AG04450 (cell line): ENCODE measurements at regions not wholly inside any gene's neighbourhood (a gene's known extent, or its start where the extent isn't known, plus 50 kb on each side); places are given as distances from the start of the nearest gene placed in this dataset.

Experiments
- CTCF ChIA-PET: fragments of 300-600, 350-600 bp; formaldehyde crosslinking; extraction: SDS; loops from one replicate; lab custom pipeline; 2022; ENCODE audit warnings: antibody characterized with exemption, inconsistent platforms; lab: Charles Lee
- POLR2A ChIA-PET: fragments of 350-600 bp; formaldehyde crosslinking; extraction: SDS; loops from one replicate; lab custom pipeline; 2021; ENCODE audit warnings: antibody characterized with exemption, inconsistent platforms; lab: Yijun Ruan, JAX
- DNase-seq: peaks from one replicate; pipeline ENCODE4 v3.0.0-alpha.2; 2011; ENCODE audit warnings: low read depth, low spot score
- H3K27ac ChIP-seq: one replicate; pipeline ENCODE4 v1.5.1; 2012; ENCODE audit warnings: low read depth, low read length, control low read depth
- H3K27me3 ChIP-seq: one replicate; pipeline ENCODE4 v1.6.0; 2012; ENCODE audit warnings: low read length; ENCODE audit not compliant: control insufficient read depth, insufficient read depth
- H3K4me3 ChIP-seq: 2 replicates; pipeline ENCODE4 v1.5.1; 2011; ENCODE audit warnings: mild to moderate bottlenecking, low read depth, low read length, control low read depth
- H3K9me3 ChIP-seq: 2 replicates; pipeline ENCODE4 v1.5.1; 2012; ENCODE audit warnings: low read length; ENCODE audit not compliant: control insufficient read depth, insufficient read depth
- TF ChIP-seq, protein P1 (sequence below): IDR thresholded peaks from 2 replicates; pipeline ENCODE4 v1.5.1; 2011; ENCODE audit warnings: low read depth, low read length, control low read depth, inconsistent platforms

DNA sequence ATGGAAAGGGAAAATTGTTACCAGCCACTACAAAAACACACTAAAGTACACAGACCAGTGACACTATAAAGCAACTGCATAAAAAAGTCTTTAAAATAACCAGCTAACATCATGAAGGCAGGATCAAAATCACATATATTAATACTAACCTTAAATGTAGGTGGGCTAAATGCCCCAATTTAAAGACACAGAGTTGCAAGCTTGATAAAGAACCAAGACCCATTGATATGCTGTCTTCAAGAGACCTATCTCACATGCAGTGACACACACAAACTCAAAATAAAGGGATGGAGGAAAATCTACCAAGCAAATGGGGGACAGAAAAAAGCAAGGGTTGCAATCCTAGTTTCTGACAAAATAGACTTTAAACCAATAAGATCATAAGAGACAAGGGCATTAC is 246.3 kb downstream of the SEC16B start:
- TF ChIP-seq, protein P1, sequence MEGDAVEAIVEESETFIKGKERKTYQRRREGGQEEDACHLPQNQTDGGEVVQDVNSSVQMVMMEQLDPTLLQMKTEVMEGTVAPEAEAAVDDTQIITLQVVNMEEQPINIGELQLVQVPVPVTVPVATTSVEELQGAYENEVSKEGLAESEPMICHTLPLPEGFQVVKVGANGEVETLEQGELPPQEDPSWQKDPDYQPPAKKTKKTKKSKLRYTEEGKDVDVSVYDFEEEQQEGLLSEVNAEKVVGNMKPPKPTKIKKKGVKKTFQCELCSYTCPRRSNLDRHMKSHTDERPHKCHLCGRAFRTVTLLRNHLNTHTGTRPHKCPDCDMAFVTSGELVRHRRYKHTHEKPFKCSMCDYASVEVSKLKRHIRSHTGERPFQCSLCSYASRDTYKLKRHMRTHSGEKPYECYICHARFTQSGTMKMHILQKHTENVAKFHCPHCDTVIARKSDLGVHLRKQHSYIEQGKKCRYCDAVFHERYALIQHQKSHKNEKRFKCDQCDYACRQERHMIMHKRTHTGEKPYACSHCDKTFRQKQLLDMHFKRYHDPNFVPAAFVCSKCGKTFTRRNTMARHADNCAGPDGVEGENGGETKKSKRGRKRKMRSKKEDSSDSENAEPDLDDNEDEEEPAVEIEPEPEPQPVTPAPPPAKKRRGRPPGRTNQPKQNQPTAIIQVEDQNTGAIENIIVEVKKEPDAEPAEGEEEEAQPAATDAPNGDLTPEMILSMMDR: no peak
- no peak overlapping the region for H3K27ac ChIP-seq
- ChIA-PET CTCF (no interaction called here), POLR2A (no interaction called here)
- no peak overlapping the region for H3K4me3 ChIP-seq
- H3K27me3 ChIP-seq: no peaks in the 10 kb centered on the region
- DNase-seq: no peak
- H3K9me3 ChIP-seq: no peaks in the 10 kb centered on the region

DNA sequence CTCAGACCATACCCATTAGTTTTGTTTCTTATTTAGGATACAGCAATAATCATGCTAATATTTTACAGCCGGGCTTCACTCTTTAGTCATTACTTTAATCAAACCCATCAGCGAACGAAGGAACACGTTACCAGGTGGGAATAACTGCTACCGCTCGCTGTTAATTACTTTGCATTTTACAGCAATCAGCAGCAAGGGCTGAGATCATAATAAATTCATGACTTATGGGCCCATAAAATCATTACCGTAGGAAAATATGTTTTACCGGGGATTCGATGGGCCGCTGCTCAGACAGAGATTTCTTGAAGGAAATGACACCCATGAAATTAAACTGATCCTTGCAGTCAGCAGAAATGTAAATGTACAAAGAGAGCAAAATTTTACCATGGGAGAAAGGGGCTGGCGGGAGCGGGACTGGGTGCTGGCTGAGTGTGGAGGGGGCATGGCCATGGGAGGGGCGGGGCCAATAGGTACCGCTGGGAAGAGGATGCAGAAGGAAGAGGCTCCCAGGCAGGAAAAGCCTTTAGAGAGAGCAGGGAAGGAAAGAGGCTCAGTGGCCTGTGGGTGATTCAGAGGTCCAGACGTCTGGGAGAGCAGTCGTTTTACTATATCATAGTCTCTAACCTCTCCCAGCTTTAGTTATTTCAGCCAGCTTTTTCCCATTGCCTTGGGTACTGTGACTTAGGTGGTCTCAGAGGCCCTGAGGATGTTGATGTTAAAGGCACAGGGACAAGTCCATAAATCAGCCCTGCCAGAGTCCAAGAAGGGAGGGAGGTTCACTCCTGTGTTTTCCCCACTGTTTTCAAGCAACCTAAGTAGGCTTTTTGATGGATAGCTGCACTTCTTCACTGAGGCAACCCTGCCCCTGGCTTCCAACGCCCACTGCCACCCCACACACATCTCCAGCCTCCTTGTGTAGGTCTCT is 258.9 kb downstream of the SEC16B start:
- TF ChIP-seq, protein P1: no peak
- no peak overlapping the region for H3K27ac ChIP-seq
- CTCF ChIA-PET: no interaction called here
- POLR2A ChIA-PET: no interaction called here
- H3K27me3 ChIP-seq: no peaks in the 10 kb centered on the region
- no peak for DNase-seq
- H3K9me3 ChIP-seq: no peaks in the 10 kb centered on the region
- no peak overlapping the region for H3K4me3 ChIP-seq

DNA sequence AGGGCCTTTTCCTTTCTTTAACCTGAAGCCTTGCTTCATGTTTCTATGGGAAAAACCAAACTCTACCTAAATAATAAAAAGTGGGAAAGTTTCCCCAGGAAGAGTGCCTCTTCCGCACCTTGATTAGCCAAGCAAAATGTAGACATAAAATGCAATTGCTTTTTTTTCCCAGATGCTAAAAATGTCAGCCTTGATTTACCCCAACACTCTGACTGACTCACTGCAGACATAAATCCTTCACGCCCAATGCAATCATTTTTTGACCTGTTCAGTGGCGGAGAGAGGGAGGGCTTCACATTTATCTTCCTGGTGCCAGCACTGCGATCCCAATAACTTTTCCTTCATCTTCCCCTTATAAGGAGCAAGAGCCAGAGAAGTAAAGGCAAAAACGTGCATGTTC is 261.5 kb downstream of the SEC16B start:
- Histone ChIP-seq H3K9me3 (no peaks in the 10 kb centered on the region), H3K27ac (no peak overlapping the region), H3K27me3 (no peaks in the 10 kb centered on the region), H3K4me3 (no peak overlapping the region)
- POLR2A ChIA-PET: no interaction called here
- TF ChIP-seq, protein P1: no peak
- no peak for DNase-seq
- CTCF ChIA-PET: no interaction called here

DNA sequence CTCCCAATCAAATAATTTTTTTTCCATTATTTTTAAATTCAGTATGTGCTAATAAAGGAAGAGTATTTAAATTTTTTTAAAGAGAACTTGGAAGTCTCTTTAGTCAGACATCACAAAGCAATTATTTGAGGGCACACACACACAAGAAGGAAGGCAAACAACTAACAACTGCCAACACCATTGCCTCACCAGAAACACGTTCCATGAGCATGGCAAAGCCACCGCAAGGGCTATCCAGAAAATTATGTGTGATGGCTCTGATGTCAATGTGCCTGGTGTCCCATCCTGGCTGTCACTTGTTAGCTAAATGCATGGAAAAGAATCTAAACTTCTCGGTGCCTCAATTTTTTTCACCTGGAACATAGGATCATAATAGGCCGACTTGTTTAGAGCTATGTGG is 262.9 kb downstream of the SEC16B start:
- H3K4me3 ChIP-seq: no peak overlapping the region
- no peaks in the 10 kb centered on the region for H3K27me3 ChIP-seq
- ChIA-PET CTCF (no interaction called here), POLR2A (no interaction called here)
- no peaks in the 10 kb centered on the region for H3K9me3 ChIP-seq
- DNase-seq: no peak
- no peak overlapping the region for H3K27ac ChIP-seq
- TF ChIP-seq, protein P1: no peak

DNA sequence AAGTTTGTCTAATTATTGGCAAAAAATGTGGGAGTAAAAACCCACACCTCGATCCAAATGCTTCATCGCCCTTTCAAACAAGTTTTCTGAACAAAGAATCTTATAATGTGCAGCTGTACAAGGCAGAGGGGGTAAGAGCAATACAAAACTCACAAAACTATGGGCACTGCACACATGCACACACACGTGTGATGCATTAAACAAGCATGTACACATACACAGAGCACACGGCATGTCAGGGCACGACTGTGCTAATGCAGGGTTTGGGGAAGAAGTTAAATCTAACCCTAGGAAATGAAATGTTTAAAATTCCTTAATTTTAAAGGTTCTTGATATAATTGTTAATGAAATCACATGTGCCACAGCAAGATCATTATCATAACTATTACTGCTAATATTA is 264.0 kb downstream of the SEC16B start:
- Histone ChIP-seq H3K4me3 (no peak overlapping the region), H3K27ac (no peak overlapping the region), H3K9me3 (no peaks in the 10 kb centered on the region), H3K27me3 (no peaks in the 10 kb centered on the region)
- ChIA-PET POLR2A (no interaction called here), CTCF (no interaction called here)
- TF ChIP-seq, protein P1: no peak
- DNase-seq: no peak
